Heart right ventricle (tissue), 16 donors: ENCODE measurements at regions not wholly inside any gene's neighbourhood (a gene's known extent, or its start where the extent isn't known, plus 50 kb on each side); places are given as distances from the start of the nearest gene placed in this dataset.
A peak's percentile ranks its signal among the peaks of the same experiment; 100 is the strongest.

Experiments
- ATAC-seq, 8 donors: fragments of 200-7000 bp; cut with Tn5 transposase; one replicate each; pipeline ENCODE4 v1.9.1; 2020; ENCODE audit warnings: mild to moderate bottlenecking in 8 of 8, moderate library complexity in 8 of 8, moderate number of reproducible peaks in 1 of 8
- DNase-seq, 2 donors: peaks; one replicate each; pipeline ENCODE4 v3.0.0-alpha.2; 2020
- H3K27ac ChIP-seq, 10 donors: fragments of 200-600 bp; sonication (generic) in 2 of 10; one replicate each; pipeline versions ENCODE4 v1.5.0 to v1.8.0; 2020 to 2022; ENCODE audit warnings: mild to moderate bottlenecking in 3 of 10
- H3K27me3 ChIP-seq, 7 donors: fragments of 200-600 bp; one replicate each; pipeline ENCODE4 v1.8.0; 2021 to 2022; ENCODE audit warnings: mild to moderate bottlenecking in 2 of 7
- H3K36me3 ChIP-seq, 9 donors: fragments of 200-600 bp; sonication (generic) in 1 of 9; one replicate each; pipeline versions ENCODE4 v1.5.0 to v1.8.0; 2020 to 2022; ENCODE audit warnings: mild to moderate bottlenecking in 2 of 9
- H3K4me1 ChIP-seq, 9 donors: fragments of 200-600 bp; sonication (generic) in 1 of 9; one replicate each; pipeline versions ENCODE4 v1.5.0 to v1.8.0; 2020 to 2022; ENCODE audit warnings: mild to moderate bottlenecking in 4 of 9
- H3K4me3 ChIP-seq, 10 donors: fragments of 200-600 bp; sonication (generic) in 2 of 10; one replicate each; pipeline versions ENCODE4 v1.5.0 to v1.8.0; 2020 to 2022; ENCODE audit warnings: mild to moderate bottlenecking in 7 of 10, moderate library complexity in 2 of 10
- H3K9me3 ChIP-seq, 11 donors: fragments of 200-600 bp in 10 of 11; sonication (generic) in 2 of 11; one replicate each; pipeline versions ENCODE4 v1.5.0 to v1.8.0; 2013 to 2022; ENCODE audit warnings: mild to moderate bottlenecking in 2 of 11, control low read depth in 1 of 11, moderate library complexity in 1 of 11
- WGBS, 2 donors: extraction: QIAGEN DNeasy Blood & Tissue Kit; methylation state at CpG; one replicate each; pipeline ENCODE4 v1.1.7; 2013; ENCODE audit warnings: inconsistent platforms in 1 of 2; 5-methylcytosine and 5-hydroxymethylcytosine counted together
- intact Hi-C, 10 donors: fragments of 100-400 bp; cut with DNase I; formaldehyde crosslinking; loops; one replicate each; pipeline versions ENCODE4 v1.11.1 to v1.14.2; 2022
- TF ChIP-seq, protein P1 (sequence below), 9 donors: fragments of 200-600 bp; sonication (generic) in 2 of 9; IDR thresholded peaks; one replicate each; pipeline versions ENCODE4 v1.5.0 to v1.8.0; 2021 to 2022; ENCODE audit warnings: antibody characterized with exemption in 9 of 9, mild to moderate bottlenecking in 5 of 9, moderate library complexity in 1 of 9
- donor health status: Arrhythmogenic right ventricular cardiomyopathy.
- donor health status: ischemic (EF 13 %, LVEDD 7.1; RV severe dilation, severe dysfunction).
- donor health status: healthy with polysubstance abuse.
- donor health status: DM: no; HTN: yes; CAD: no.
- donor health status: DM: no; HTN: no; CAD: no.
- donor health status: ischemic (EF 25% LVEDD 6.9; RV normal size, moderate dysfunction).
- donor health status: ischemic (EF 25% LVEDD 5.7; RV mildly dilated, moderate dysfunction).
- donor health status: healthy.
- donor health status: DM: yes; HTN: yes; CAD: no.
- donor health status: Ischemic cardiomyopathy.
- donor health status: ischemic (EF 35%, LVEDD 5.7; RV mildly dilated, moderate dysfunction).
- donor health status: nonischemic (EF 11% LVEDD 7.7; RV severe dilation, severe dysfunction).
- donor health status: DM: yes; HTN: yes; CAD: no.
- donor health status: PGD.
- donor health status: ischemic (EF 29% LVEDD 5.4; RV normal size, mild dysfunction).
- donor health status: nonischemic (EF 23%, LVEDD 6.1; RV moderate dilation, normal function).

DNA sequence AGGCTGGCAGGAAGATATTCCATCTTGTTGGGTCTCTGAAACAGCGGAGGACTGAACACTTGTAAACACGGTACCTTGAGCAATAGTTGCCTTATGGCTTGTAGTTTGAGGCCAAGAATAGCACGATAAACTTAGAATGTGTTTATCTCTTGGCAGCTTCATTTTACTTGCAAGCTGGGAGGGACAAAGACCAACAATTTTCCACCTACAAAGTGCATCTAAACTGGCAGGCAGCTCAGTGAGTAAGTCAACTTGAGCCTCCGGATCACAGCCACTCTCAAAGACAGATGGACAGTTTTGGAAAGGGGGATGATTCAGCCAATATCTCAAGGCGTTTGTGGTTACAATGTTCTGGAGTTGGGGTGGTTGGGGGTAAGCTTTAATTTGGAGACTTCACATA, 652.6 kb downstream of the CETN3 start:
- no peaks in the 10 kb centered on the region for H3K27me3 ChIP-seq
- no peaks in the 10 kb centered on the region for H3K36me3 ChIP-seq
- TF ChIP-seq, protein P1, sequence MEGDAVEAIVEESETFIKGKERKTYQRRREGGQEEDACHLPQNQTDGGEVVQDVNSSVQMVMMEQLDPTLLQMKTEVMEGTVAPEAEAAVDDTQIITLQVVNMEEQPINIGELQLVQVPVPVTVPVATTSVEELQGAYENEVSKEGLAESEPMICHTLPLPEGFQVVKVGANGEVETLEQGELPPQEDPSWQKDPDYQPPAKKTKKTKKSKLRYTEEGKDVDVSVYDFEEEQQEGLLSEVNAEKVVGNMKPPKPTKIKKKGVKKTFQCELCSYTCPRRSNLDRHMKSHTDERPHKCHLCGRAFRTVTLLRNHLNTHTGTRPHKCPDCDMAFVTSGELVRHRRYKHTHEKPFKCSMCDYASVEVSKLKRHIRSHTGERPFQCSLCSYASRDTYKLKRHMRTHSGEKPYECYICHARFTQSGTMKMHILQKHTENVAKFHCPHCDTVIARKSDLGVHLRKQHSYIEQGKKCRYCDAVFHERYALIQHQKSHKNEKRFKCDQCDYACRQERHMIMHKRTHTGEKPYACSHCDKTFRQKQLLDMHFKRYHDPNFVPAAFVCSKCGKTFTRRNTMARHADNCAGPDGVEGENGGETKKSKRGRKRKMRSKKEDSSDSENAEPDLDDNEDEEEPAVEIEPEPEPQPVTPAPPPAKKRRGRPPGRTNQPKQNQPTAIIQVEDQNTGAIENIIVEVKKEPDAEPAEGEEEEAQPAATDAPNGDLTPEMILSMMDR (IDR thresholded peaks at IDR 0.05): no peak
- H3K4me1 ChIP-seq: peaks cover 0 to 9% (median 0%) of the 10 kb centered on the region in 9 donors
- intact Hi-C loops: no loop called here
- H3K9me3 ChIP-seq: peaks cover 0 to 4% (median 0%) of the 10 kb centered on the region in 11 donors
- DNase-seq (peak in 1 of 2 donors; percentile 23), ATAC-seq (peak in 7 of 8 donors; percentile 19 to 97 (median 64))
- H3K4me3 ChIP-seq: peak overlapping the region in 1 of 10 donors; percentile 17
- H3K27ac ChIP-seq: peak overlapping the region in 1 of 10 donors; percentile 28
- WGBS, 2 donors: 38 to 45% methylated on average over 5 of the region's 5 CpGs

DNA sequence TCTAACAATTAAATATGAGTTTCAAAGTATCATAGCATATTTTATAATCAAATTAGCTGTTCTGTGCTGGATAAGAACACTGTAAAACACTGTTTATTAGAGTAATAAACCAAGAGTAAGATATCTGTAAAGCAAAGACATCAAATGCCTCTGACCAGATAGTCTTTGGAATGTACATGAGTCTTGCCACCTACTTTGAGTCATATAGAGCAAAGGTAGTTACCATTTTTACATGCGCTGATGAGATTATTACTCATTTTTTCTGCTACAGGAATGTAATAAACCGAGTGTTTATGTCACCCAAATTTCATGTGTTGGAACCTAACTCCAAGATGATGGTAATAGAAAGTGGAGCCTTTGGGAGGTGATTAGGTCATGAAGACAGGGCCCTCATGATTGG, 654.5 kb downstream of the CETN3 start:
- WGBS, 2 donors: 91 to 96% methylated on average over 2 of the region's 2 CpGs
- Histone ChIP-seq H3K36me3 (no peaks in the 10 kb centered on the region), H3K4me3 (no peak overlapping the region), H3K4me1 (peaks cover 0 to 9% (median 0%) of the 10 kb centered on the region in 9 donors), H3K9me3 (peaks cover 0 to 4% (median 0%) of the 10 kb centered on the region in 11 donors), H3K27me3 (no peaks in the 10 kb centered on the region), H3K27ac (no peak overlapping the region)
- no peak for ATAC-seq
- intact Hi-C loops: no loop called here
- no peak for DNase-seq
- TF ChIP-seq, protein P1 (IDR thresholded peaks at IDR 0.05): no peak

DNA sequence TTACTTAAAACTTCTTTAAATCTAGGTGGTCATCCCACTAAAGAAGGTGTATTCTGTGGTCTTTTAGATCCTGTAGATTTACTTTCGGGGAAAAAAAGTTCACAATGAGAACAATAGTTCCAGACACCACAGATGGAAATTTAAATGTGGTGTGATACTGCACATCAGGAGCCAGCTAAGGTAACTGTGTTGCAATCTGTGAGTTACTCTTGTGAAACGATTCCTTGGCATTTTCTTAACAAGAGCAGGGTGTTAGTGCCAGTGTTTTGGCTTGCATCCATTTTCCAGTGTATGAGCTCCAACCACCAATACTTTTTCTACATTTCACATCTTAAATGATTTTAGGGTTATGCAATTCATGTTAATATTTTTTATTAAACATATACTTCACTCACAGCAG, 674.5 kb downstream of the CETN3 start:
- intact Hi-C loops: no loop called here
- Histone ChIP-seq H3K27me3 (no peaks in the 10 kb centered on the region), H3K9me3 (peaks cover 0 to 11% (median 0%) of the 10 kb centered on the region in 11 donors), H3K27ac (no peak overlapping the region), H3K4me3 (no peak overlapping the region), H3K36me3 (no peaks in the 10 kb centered on the region), H3K4me1 (no peaks in the 10 kb centered on the region)
- ATAC-seq (no peak), DNase-seq (no peak)
- 64 to 68% methylated on average over 2 of the region's 2 CpGs for WGBS, 2 donors
- TF ChIP-seq, protein P1 (IDR thresholded peaks at IDR 0.05): no peak

DNA sequence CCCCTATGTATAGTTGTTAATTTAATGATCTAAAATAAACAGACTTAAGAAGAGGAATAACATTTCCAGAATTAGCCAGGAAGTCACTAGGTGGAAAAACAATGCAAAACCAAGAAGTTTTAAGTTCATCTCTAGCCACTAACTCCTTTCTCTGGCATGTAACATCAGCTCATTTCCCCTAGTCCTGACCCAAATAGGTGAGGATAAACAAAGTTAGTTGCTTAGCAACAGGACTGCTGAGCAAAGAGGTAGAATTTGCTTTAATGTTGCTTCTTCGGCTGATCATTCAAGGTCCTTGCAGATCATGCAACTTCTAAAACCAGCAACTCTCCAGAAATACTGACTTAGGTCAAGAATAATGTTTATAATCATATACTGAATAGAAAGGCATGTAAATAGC, 675.8 kb downstream of the CETN3 start:
- intact Hi-C loops: no loop called here
- Histone ChIP-seq H3K9me3 (peaks cover 0 to 4% (median 0%) of the 10 kb centered on the region in 11 donors), H3K4me3 (no peak overlapping the region), H3K27ac (no peak overlapping the region), H3K27me3 (no peaks in the 10 kb centered on the region), H3K4me1 (peaks cover 0 to 11% (median 3%) of the 10 kb centered on the region in 9 donors), H3K36me3 (no peaks in the 10 kb centered on the region)
- ATAC-seq (no peak), DNase-seq (no peak)
- 66 to 75% methylated on average over 1 of the region's 1 CpG for WGBS, 2 donors
- TF ChIP-seq, protein P1 (IDR thresholded peaks at IDR 0.05): no peak
